Heart left ventricle (tissue), 13 donors: ENCODE measurements at regions not wholly inside any gene's neighbourhood (a gene's known extent, or its start where the extent isn't known, plus 50 kb on each side); places are given as distances from the start of the nearest gene placed in this dataset.

Source experiments
- CTCF ChIP-seq, 12 donors: fragments of 200-600 bp; sonication (generic) in 4 of 12; IDR thresholded peaks; one replicate each; pipeline versions ENCODE4 v1.5.0 to v1.8.0; 2018 to 2022; ENCODE audit warnings: antibody characterized with exemption in 12 of 12, mild to moderate bottlenecking in 5 of 12
- POLR2A ChIP-seq, 2 donors: fragments of 450-650 bp; IDR thresholded peaks; one replicate each; pipeline ENCODE4 v1.6.1; 2017; ENCODE audit warnings: antibody characterized with exemption in 2 of 2, mild to moderate bottlenecking in 2 of 2, moderate library complexity in 2 of 2
- donor health status: ischemic (EF 13 %, LVEDD 7.1; RV severe dilation, severe dysfunction).
- donor health status: DM: no; HTN: yes; CAD: no.
- donor health status: DM: no; HTN: no; CAD: no.
- donor health status: ischemic (EF 25% LVEDD 6.9; RV normal size, moderate dysfunction).
- donor health status: ischemic (EF 25% LVEDD 5.7; RV mildly dilated, moderate dysfunction).
- donor health status: ischemic (EF 35%, LVEDD 5.7; RV mildly dilated, moderate dysfunction).
- donor health status: nonischemic (EF 11% LVEDD 7.7; RV severe dilation, severe dysfunction).
- donor health status: DM: yes; HTN: yes; CAD: no.
- donor health status: PGD.
- donor health status: ischemic (EF 29% LVEDD 5.4; RV normal size, mild dysfunction).
- donor health status: nonischemic (EF 23%, LVEDD 6.1; RV moderate dilation, normal function).

GRCh38 chr5:152270096-152270495 lies 135.0 kb downstream of the NMUR2 start:
- TF ChIP-seq CTCF (IDR thresholded peaks at IDR 0.05): no peak
- TF ChIP-seq POLR2A (IDR thresholded peaks at IDR 0.05): no peak
